ENCODE measurements at regions not wholly inside any gene's neighbourhood (a gene's known extent, or its start where the extent isn't known, plus 50 kb on each side); places are given as distances from the start of the nearest gene placed in this dataset.
A peak's percentile ranks its signal among the peaks of the same experiment; 100 is the strongest.
"Not testable (repeated sequence)": the region's sequence is repeated elsewhere in the genome, so short reads cannot be mapped to it uniquely, and the experiment has no call there.

DNA sequence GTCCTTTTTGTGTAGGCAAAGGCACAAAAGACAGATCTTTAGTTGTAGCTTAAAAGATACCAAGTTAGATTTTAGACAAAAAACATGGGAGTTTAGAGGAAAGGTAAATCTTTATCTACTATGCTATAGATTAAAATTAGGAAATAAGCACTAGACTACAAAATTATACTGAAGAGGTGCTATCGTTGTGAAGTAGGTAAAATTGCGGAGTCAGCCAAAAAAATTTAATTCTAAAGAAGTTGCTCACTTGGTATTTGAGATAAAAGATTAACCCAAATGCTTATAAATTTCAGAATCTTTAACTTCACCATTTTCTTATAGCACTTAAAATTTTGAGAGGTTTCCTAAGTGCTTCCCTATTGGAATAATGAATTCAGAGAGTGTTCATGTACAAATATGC is 604.1 kb downstream of the GRXCR1 start:
- ATAC-seq (ENCODE audit: insufficient read depth, low FRiP score) = no peak
- WGBS, 2 donors = 34 to 38% methylated on average over 2 of the region's 2 CpGs
- Histone ChIP-seq H3K27me3 (ENCODE audit: control insufficient read depth in 3 of 3, insufficient read depth in 3 of 3, low read length in 2 of 3) (no peaks in the 10 kb centered on the region), H3K27ac (ENCODE audit: low read depth in 1 of 2, low read length in 1 of 2) (no peak overlapping the region), H3K36me3 (ENCODE audit: control insufficient read depth in 4 of 4, insufficient read depth in 4 of 4, low read length in 4 of 4) (no peaks in the 10 kb centered on the region), H3K9ac (ENCODE audit: insufficient read depth in 1 of 2, low read length in 2 of 2) (no peak overlapping the region), H3K9me3 (ENCODE audit: control insufficient read depth in 4 of 4, insufficient read depth in 3 of 4, low read length in 3 of 4) (no peaks in the 10 kb centered on the region), H3K4me3 (no peak overlapping the region), H3K4me1 (ENCODE audit: control insufficient read depth in 5 of 5, insufficient read depth in 5 of 5, low read length in 5 of 5) (no peaks in the 10 kb centered on the region)
- TF ChIP-seq, protein P1, sequence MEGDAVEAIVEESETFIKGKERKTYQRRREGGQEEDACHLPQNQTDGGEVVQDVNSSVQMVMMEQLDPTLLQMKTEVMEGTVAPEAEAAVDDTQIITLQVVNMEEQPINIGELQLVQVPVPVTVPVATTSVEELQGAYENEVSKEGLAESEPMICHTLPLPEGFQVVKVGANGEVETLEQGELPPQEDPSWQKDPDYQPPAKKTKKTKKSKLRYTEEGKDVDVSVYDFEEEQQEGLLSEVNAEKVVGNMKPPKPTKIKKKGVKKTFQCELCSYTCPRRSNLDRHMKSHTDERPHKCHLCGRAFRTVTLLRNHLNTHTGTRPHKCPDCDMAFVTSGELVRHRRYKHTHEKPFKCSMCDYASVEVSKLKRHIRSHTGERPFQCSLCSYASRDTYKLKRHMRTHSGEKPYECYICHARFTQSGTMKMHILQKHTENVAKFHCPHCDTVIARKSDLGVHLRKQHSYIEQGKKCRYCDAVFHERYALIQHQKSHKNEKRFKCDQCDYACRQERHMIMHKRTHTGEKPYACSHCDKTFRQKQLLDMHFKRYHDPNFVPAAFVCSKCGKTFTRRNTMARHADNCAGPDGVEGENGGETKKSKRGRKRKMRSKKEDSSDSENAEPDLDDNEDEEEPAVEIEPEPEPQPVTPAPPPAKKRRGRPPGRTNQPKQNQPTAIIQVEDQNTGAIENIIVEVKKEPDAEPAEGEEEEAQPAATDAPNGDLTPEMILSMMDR (IDR thresholded peaks at IDR 0.05; ENCODE audit: control extremely low read depth, extremely low read depth) = no peak
- peak in 2 of 3 donors; percentile 1 to 9 for DNase-seq

DNA sequence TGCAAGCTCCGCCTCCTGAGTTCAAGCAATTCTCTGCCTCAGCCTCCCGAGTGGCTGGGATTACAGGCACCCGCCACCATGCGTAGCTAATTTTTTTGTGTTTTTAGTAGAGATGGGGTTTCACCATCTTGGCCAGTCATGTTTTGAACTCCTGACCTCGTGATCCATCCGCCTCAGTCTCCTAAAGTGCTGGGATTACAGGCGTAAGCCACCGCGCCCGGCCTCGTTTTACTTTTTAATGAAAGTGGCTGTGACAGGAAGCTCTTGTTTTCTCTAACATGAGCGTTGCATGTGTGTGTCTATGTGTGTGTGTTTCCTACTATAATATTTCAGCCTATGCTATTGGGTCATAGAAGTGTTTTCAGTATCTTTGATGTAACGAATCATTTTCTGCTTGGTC is 613.3 kb downstream of the GRXCR1 start:
- H3K27me3 ChIP-seq (ENCODE audit: control insufficient read depth in 3 of 3, insufficient read depth in 3 of 3, low read length in 2 of 3); H3K27ac ChIP-seq (ENCODE audit: low read depth in 1 of 2, low read length in 1 of 2); DNase-seq; ATAC-seq (ENCODE audit: insufficient read depth, low FRiP score); H3K36me3 ChIP-seq (ENCODE audit: control insufficient read depth in 4 of 4, insufficient read depth in 4 of 4, low read length in 4 of 4); H3K4me3 ChIP-seq; H3K4me1 ChIP-seq (ENCODE audit: control insufficient read depth in 5 of 5, insufficient read depth in 5 of 5, low read length in 5 of 5); H3K9me3 ChIP-seq (ENCODE audit: control insufficient read depth in 4 of 4, insufficient read depth in 3 of 4, low read length in 3 of 4); H3K9ac ChIP-seq (ENCODE audit: insufficient read depth in 1 of 2, low read length in 2 of 2): not testable (repeated sequence)
- 92 to 94% methylated on average over 13 of the region's 13 CpGs for WGBS, 2 donors

DNA sequence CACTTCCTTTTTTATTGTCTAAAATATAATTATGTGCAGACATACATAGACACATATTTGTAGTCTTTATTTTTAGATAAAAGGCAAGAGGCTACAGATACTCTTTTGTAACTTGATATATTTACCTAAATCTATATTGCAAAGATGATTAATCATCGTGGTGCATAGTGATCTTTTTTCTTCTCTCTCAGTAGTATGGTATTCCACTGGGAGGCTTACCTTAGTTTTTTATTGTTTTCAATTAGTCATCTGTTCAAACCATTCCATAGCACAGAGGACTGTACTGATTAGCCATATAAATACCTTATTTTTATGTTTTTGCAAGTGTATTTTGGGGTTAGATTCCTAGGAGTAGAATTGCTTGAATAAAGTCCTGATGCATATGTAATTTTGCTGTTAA is 619.7 kb downstream of the GRXCR1 start:
- whole genome bisulfite sequencing, 2 donors = 75 to 95% methylated on average over 1 of the region's 1 CpG
- H3K9me3 ChIP-seq (ENCODE audit: control insufficient read depth in 4 of 4, insufficient read depth in 3 of 4, low read length in 3 of 4) = peaks cover 0 to 6% (median 0%) of the 10 kb centered on the region in 4 donors
- ATAC-seq (ENCODE audit: insufficient read depth, low FRiP score) (no peak), DNase-seq (no peak)
- H3K36me3 ChIP-seq (ENCODE audit: control insufficient read depth in 4 of 4, insufficient read depth in 4 of 4, low read length in 4 of 4) = no peaks in the 10 kb centered on the region
- TF ChIP-seq, protein P1 (IDR thresholded peaks at IDR 0.05; ENCODE audit: control extremely low read depth, extremely low read depth) = no peak
- H3K4me1 ChIP-seq (ENCODE audit: control insufficient read depth in 5 of 5, insufficient read depth in 5 of 5, low read length in 5 of 5) = no peaks in the 10 kb centered on the region
- H3K9ac ChIP-seq (ENCODE audit: insufficient read depth in 1 of 2, low read length in 2 of 2) = no peak overlapping the region
- H3K27me3 ChIP-seq (ENCODE audit: control insufficient read depth in 3 of 3, insufficient read depth in 3 of 3, low read length in 2 of 3) = no peaks in the 10 kb centered on the region
- H3K27ac ChIP-seq (ENCODE audit: low read depth in 1 of 2, low read length in 1 of 2) = no peak overlapping the region
- no peak overlapping the region for H3K4me3 ChIP-seq

DNA sequence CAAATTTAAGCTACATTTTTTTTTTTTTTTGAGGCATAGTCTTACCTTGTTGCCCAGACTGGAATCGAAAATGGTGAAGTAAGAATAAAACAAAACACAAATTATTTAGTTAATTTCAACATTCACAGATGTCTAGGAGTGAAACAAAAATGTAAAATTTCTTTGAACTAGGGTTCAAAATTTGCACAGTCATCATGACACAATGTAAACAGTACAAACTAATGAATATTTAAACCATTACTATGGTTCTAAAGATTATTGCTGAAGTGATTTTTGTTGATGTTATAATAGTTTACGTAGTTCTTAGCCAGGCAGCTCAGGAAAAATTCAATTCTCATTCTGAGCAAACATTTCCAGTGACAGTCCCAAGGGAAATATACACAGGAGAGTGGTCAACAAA is 633.1 kb downstream of the GRXCR1 start:
- Histone ChIP-seq H3K4me3 (no peak overlapping the region), H3K4me1 (ENCODE audit: control insufficient read depth in 5 of 5, insufficient read depth in 5 of 5, low read length in 5 of 5) (no peaks in the 10 kb centered on the region), H3K36me3 (ENCODE audit: control insufficient read depth in 4 of 4, insufficient read depth in 4 of 4, low read length in 4 of 4) (no peaks in the 10 kb centered on the region), H3K27ac (ENCODE audit: low read depth in 1 of 2, low read length in 1 of 2) (no peak overlapping the region), H3K9me3 (ENCODE audit: control insufficient read depth in 4 of 4, insufficient read depth in 3 of 4, low read length in 3 of 4) (no peaks in the 10 kb centered on the region), H3K9ac (ENCODE audit: insufficient read depth in 1 of 2, low read length in 2 of 2) (no peak overlapping the region), H3K27me3 (ENCODE audit: control insufficient read depth in 3 of 3, insufficient read depth in 3 of 3, low read length in 2 of 3) (no peaks in the 10 kb centered on the region)
- TF ChIP-seq, protein P1 (IDR thresholded peaks at IDR 0.05; ENCODE audit: control extremely low read depth, extremely low read depth) = no peak
- WGBS, 2 donors = 82 to 87% methylated on average over 2 of the region's 2 CpGs
- DNase-seq = no peak
- no peak for ATAC-seq (ENCODE audit: insufficient read depth, low FRiP score)

Data from lung (tissue), 11 donors.